ENCODE measurements at regions not wholly inside any gene's neighbourhood (a gene's known extent, or its start where the extent isn't known, plus 50 kb on each side); places are given as distances from the start of the nearest gene placed in this dataset.
"Not testable (repeated sequence)": the region's sequence is repeated elsewhere in the genome, so short reads cannot be mapped to it uniquely, and the experiment has no call there.

DNA sequence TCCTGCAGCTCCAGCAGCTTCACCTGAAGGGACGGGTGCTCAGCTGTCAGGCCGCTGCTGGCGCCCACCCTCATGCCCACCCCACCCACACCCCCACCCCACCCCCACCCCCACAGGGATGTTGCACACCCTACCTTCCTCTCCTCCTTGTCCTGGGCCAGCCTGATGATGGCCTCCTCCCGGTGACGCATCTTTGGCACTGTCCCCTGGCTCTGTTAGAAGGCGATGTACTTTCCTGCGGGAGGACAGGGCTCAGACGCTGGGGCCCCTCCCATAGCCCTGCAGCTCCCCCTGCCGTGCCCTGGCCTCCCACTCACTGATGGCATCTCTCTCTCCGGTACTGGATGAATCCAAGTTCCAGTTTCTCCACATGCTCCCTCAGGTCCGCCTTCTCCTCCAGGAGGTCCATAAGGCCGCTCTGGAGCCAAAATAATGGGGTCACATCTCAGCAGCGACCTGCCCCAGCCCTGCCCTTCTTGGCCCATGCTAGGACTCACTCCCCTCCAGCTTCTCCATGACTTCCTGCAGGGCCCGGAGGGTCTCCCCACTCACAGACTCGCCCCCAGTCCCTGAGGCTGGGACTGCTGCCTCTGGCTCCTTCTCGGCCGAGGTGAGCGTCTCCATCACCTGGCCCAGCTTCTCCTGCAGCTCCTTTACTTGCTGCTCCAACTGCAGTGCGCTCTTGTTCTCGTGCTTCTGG lies 55.2 kb downstream of the GOLGA8B start:
- H4K20me1 ChIP-seq (ENCODE audit: control insufficient read depth, insufficient read depth); POLR2A ChIA-PET; FAIRE-seq; H3K27ac ChIP-seq (ENCODE audit: control insufficient read depth, insufficient read depth); CTCF ChIA-PET; in situ Hi-C loops (cut with MboI); RAD21 ChIA-PET (ENCODE audit: unreplicated experiment); DNase-seq (ENCODE audit: low read depth, low spot score); H3K4me2 ChIP-seq (ENCODE audit: control insufficient read depth, insufficient read depth); H3K36me3 ChIP-seq (ENCODE audit: control insufficient read depth in 2 of 2, insufficient read depth in 2 of 2, low read length in 1 of 2); SMC1A ChIA-PET (ENCODE audit: uncharacterized antibody, unreplicated experiment); H3K27me3 ChIP-seq (replicated peaks in 1 of 2; ENCODE audit: control insufficient read depth in 2 of 2, insufficient read depth in 2 of 2, low read length in 1 of 2); H3K4me3 ChIP-seq; H3K79me2 ChIP-seq (ENCODE audit: control insufficient read depth, insufficient read depth, low read length); ATAC-seq; H3K9ac ChIP-seq (ENCODE audit: control insufficient read depth, insufficient read depth, low read length); H3K9me3 ChIP-seq (replicated peaks; ENCODE audit: control insufficient read depth, insufficient read depth, low read length); H2AFZ ChIP-seq (ENCODE audit: control insufficient read depth, low read depth, low read length); H3K4me1 ChIP-seq (ENCODE audit: control insufficient read depth, insufficient read depth, low read length): not testable (repeated sequence)
- intact Hi-C loops (cut with micrococcal nuclease; ENCODE audit: unreplicated experiment): loop anchor here (10.0 kb wide), 1 partner anchor 57 kb away; the partner anchor contains the start of gene GOLGA8B
- WGBS (ENCODE audit: insufficient coverage, insufficient replicate concordance, low lambda C conversion rate, missing lambda C conversion rate): no CpG with 5 or more reads among the region's 20 CpGs
- BruUV-seq (replicated peaks): TSS peak; percentile 68

DNA sequence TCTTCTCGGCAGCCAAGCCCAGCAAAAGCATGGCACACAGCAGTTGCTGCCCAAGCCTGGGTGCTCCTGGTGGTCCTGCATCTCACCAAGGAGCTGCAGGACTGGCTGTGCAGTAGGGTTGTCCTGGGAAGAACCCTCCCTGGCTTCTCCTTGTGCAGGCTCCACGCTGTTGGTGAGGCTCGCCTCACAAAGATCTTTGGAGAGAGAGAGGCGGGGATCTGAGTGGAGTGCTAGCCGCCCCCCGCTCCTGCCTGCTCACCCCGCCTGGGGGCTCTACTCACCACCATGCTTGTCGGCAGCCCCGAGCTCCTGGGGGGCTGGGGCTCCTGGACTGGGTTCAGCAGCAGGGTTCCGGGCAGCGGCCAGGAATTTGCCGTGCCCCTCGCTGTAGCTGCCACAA lies 55.8 kb downstream of the GOLGA8B start:
- SMC1A ChIA-PET (ENCODE audit: uncharacterized antibody, unreplicated experiment); RAD21 ChIA-PET (ENCODE audit: unreplicated experiment); H3K4me1 ChIP-seq (ENCODE audit: control insufficient read depth, insufficient read depth, low read length); H3K79me2 ChIP-seq (ENCODE audit: control insufficient read depth, insufficient read depth, low read length); FAIRE-seq; H3K27ac ChIP-seq (ENCODE audit: control insufficient read depth, insufficient read depth); BruUV-seq (replicated peaks); H3K4me2 ChIP-seq (ENCODE audit: control insufficient read depth, insufficient read depth); DNase-seq (ENCODE audit: low read depth, low spot score); H3K36me3 ChIP-seq (ENCODE audit: control insufficient read depth in 2 of 2, insufficient read depth in 2 of 2, low read length in 1 of 2); H4K20me1 ChIP-seq (ENCODE audit: control insufficient read depth, insufficient read depth); CTCF ChIA-PET; H3K4me3 ChIP-seq; in situ Hi-C loops (cut with MboI); POLR2A ChIA-PET; H3K9ac ChIP-seq (ENCODE audit: control insufficient read depth, insufficient read depth, low read length); ATAC-seq; H3K9me3 ChIP-seq (replicated peaks; ENCODE audit: control insufficient read depth, insufficient read depth, low read length); H3K27me3 ChIP-seq (replicated peaks in 1 of 2; ENCODE audit: control insufficient read depth in 2 of 2, insufficient read depth in 2 of 2, low read length in 1 of 2); H2AFZ ChIP-seq (ENCODE audit: control insufficient read depth, low read depth, low read length): not testable (repeated sequence)
- intact Hi-C loops (cut with micrococcal nuclease; ENCODE audit: unreplicated experiment): loop anchor here (10.0 kb wide), 1 partner anchor 57 kb away; the partner anchor contains the start of gene GOLGA8B
- WGBS (ENCODE audit: insufficient coverage, insufficient replicate concordance, low lambda C conversion rate, missing lambda C conversion rate): 100% methylated on average over 4 of the region's 13 CpGs
